IMR-90 (cell line): ENCODE measurements at regions not wholly inside any gene's neighbourhood (a gene's known extent, or its start where the extent isn't known, plus 50 kb on each side); places are given as distances from the start of the nearest gene placed in this dataset.

ENCODE experiments used
- BHLHE40 ChIP-seq: fragments of 150-350 bp; IDR thresholded peaks from 2 replicates; pipeline ENCODE4 v1.6.1; 2016; ENCODE audit warnings: mild to moderate bottlenecking, low read depth, low read length
- CHD1 ChIP-seq: IDR thresholded peaks from 2 replicates; pipeline ENCODE4 v1.6.1; 2012; ENCODE audit warnings: low read depth, low read length, improper control_type of control experiment
- CTCF ChIP-seq: conservative IDR thresholded peaks from 2 replicates; pipeline ENCODE4 v1.5.1; 2012; ENCODE audit warnings: mild to moderate bottlenecking, low read depth, low read length, improper control_type of control experiment

- TF ChIP-seq CTCF (no peak), CHD1 (no peak), BHLHE40 (no peak)
These were observed 77.5 kb downstream of the HTR5A start for GRCh38 chr7:155147624-155148023.
